K562 (cell line): ENCODE measurements at regions not wholly inside any gene's neighbourhood (a gene's known extent, or its start where the extent isn't known, plus 50 kb on each side); places are given as distances from the start of the nearest gene placed in this dataset.
A peak's percentile ranks its signal among the peaks of the same experiment; 100 is the strongest.

Source experiments
- ATAC-seq: fragments of 200-7000 bp; cut with Tn5 transposase; 3 replicates; pipeline ENCODE4 v1.9.1; 2020; ENCODE audit warnings: moderate library complexity
- BruUV-seq: library from RNA; stranded (reverse); fragments of 400-500 nt; replicated peaks from 2 replicates; lab custom pipeline; 2021; lab: Mats Ljungman, UMichigan
- CTCF ChIA-PET: fragments of 300-600 bp; formaldehyde crosslinking; extraction: SDS; loops from one replicate; lab custom pipeline; 2021; ENCODE audit warnings: low intra/inter-chr PET ratio; lab: Yijun Ruan, JAX
- POLR2A ChIA-PET: fragments of 300-600, 350-650 bp; sonication (Branson Sonifier 250); formaldehyde crosslinking; extraction: SDS; loops from one replicate; lab custom pipeline; 2021; ENCODE audit warnings: antibody characterized with exemption, inconsistent platforms; lab: Yijun Ruan, JAX
- DNase-seq, 4 experiments: peaks; one replicate each; pipeline versions ENCODE4 v3.0.0 to v3.0.0-alpha.2; 2011 to 2018; ENCODE audit warnings: low spot score in 3 of 4, mixed read lengths in 3 of 4; ENCODE audit errors: extremely low read depth in 1 of 4
- FAIRE-seq: peaks from 2 replicates; lab custom pipeline; 2011; peaks lifted over from hg19 to GRCh38; lab: Jason Lieb, UNC
- H2AFZ ChIP-seq: 2 replicates; pipeline ENCODE4 v1.6.0; 2011; ENCODE audit warnings: low read depth, low read length, control low read depth, inconsistent platforms
- H3K27ac ChIP-seq: fragments of 200-600 bp; 3 replicates; pipeline ENCODE4 v1.8.0; 2011; ENCODE audit warnings: low read depth, mild to moderate bottlenecking, control low read depth, inconsistent platforms, low read length, moderate library complexity, mixed read lengths; ENCODE audit errors: extremely low read depth
- H3K27me3 ChIP-seq, 2 experiments: fragments of 300-600 bp in 1 of 2; 2 replicates in 1 of 2; 3 replicates in 1 of 2; pipeline versions ENCODE4 v1.6.0 to v1.8.0; 2011; ENCODE audit warnings: inconsistent platforms in 2 of 2, low read length in 2 of 2, mild to moderate bottlenecking in 1 of 2, mixed read lengths in 1 of 2, moderate library complexity in 1 of 2; ENCODE audit not compliant: control insufficient read depth in 2 of 2, insufficient read depth in 2 of 2
- H3K36me3 ChIP-seq: fragments of 300-600 bp; 3 replicates; pipeline ENCODE4 v1.8.0; 2011; ENCODE audit warnings: mild to moderate bottlenecking, low read length, inconsistent platforms; ENCODE audit not compliant: control insufficient read depth, insufficient read depth
- H3K4me1 ChIP-seq, 2 experiments: fragments of 200-600 bp in 1 of 2; replicated peaks in 1 of 2; 2 replicates in 1 of 2; 3 replicates in 1 of 2; pipeline versions ENCODE4 v1.5.1 to v1.8.0; 2011; ENCODE audit warnings: inconsistent platforms in 2 of 2, low read length in 2 of 2, mild to moderate bottlenecking in 1 of 2, mixed read lengths in 1 of 2, moderate library complexity in 1 of 2; ENCODE audit not compliant: control insufficient read depth in 2 of 2, insufficient read depth in 2 of 2
- H3K4me2 ChIP-seq: 2 replicates; pipeline ENCODE4 v1.6.1; 2011; ENCODE audit warnings: low read length, control low read depth, inconsistent platforms, mixed read lengths; ENCODE audit not compliant: insufficient read depth
- H3K4me3 ChIP-seq: fragments of 200-600 bp; sonication (generic), shearing (Covaris generic); 2 replicates; pipeline ENCODE4 v1.5.1; 2016; ENCODE audit warnings: control low read depth, inconsistent platforms
- H3K79me2 ChIP-seq: fragments of 200-600 bp; 3 replicates; pipeline ENCODE4 v1.8.0; 2011; ENCODE audit warnings: low read length, inconsistent platforms; ENCODE audit not compliant: control insufficient read depth, insufficient read depth
- H3K9ac ChIP-seq, 2 experiments: 2 replicates each; pipeline versions ENCODE4 v1.6.0 to v1.6.1; 2011; ENCODE audit warnings: low read depth in 2 of 2, low read length in 2 of 2, control low read depth in 1 of 2, inconsistent platforms in 1 of 2, mild to moderate bottlenecking in 1 of 2, mixed read lengths in 1 of 2; ENCODE audit not compliant: insufficient read depth in 1 of 2
- H3K9me1 ChIP-seq: one replicate; pipeline ENCODE4 v1.6.0; 2011; ENCODE audit warnings: inconsistent platforms, mild to moderate bottlenecking, low read length, moderate library complexity; ENCODE audit not compliant: control insufficient read depth, insufficient read depth
- H3K9me3 ChIP-seq: replicated peaks from 2 replicates; pipeline ENCODE4 v1.5.1; 2011; ENCODE audit warnings: low read depth, low read length, inconsistent platforms; ENCODE audit not compliant: control insufficient read depth, insufficient read depth
- H4K20me1 ChIP-seq: replicated peaks from 2 replicates; pipeline ENCODE4 v1.6.1; 2011; ENCODE audit warnings: low read length, inconsistent platforms, mixed read lengths; ENCODE audit not compliant: control insufficient read depth, insufficient read depth
- EHMT2 ChIP-seq: fragments of 450-650 bp; IDR thresholded peaks from 2 replicates; pipeline ENCODE4 v1.6.1; 2018; ENCODE audit warnings: antibody characterized with exemption
- NFIC ChIP-seq: fragments of 450-650 bp; IDR thresholded peaks from 2 replicates; pipeline ENCODE4 v1.6.1; 2017; ENCODE audit warnings: mild to moderate bottlenecking, inconsistent platforms
- TSC22D4 ChIP-seq: fragments of 450-650 bp; IDR thresholded peaks from 2 replicates; pipeline ENCODE4 v1.6.1; 2016; ENCODE audit warnings: missing genetic modification characterization, missing biosample characterization, control low read depth
- ZNF174 ChIP-seq: fragments of 250-450 bp; sonication (Bioruptor Pico); IDR thresholded peaks from 2 replicates; pipeline ENCODE4 v1.4.0; 2020; ENCODE audit warnings: mild to moderate bottlenecking
- WGBS: fragments of 100-300 bp; shearing (Covaris generic); methylation state at CpG from one replicate; pipeline ENCODE4 v1.1.6; 2016; ENCODE audit warnings: low coverage, mixed read lengths; ENCODE audit not compliant: insufficient coverage; ENCODE audit errors: missing lambda C conversion rate; 5-methylcytosine and 5-hydroxymethylcytosine counted together
- in situ Hi-C: fragments of 300-500 bp; cut with MboI; formaldehyde crosslinking; loops from 4 replicates; pipeline ENCODE4 v1.15.0; 2018; ENCODE audit warnings: inconsistent platforms, mixed read lengths
- intact Hi-C: fragments of 100-400 bp; cut with micrococcal nuclease; formaldehyde crosslinking; loops from 2 replicates; pipeline ENCODE4 v1.14.2; 2022
- TF ChIP-seq, protein P1 (sequence below): sonication (generic); formaldehyde crosslinking; IDR thresholded peaks from 2 replicates; pipeline ENCODE4 v1.8.0; 2022; ENCODE audit warnings: mild to moderate bottlenecking, missing genetic modification reagents

GRCh38 chr5:2102819-2103776, 220.4 kb upstream of the IRX4 start:
- no peak overlapping the region for H3K4me2 ChIP-seq
- no peak for FAIRE-seq
- intact Hi-C loops (no loop called here), in situ Hi-C loops (no loop called here)
- DNase-seq, result no peak
- no TSS peak for BruUV-seq
- H3K9me1 ChIP-seq, result no peaks in the 10 kb centered on the region
- no peak overlapping the region for H2AFZ ChIP-seq
- H3K9me3 ChIP-seq, result no peaks in the 10 kb centered on the region
- ChIA-PET CTCF (no interaction called here), POLR2A (no interaction called here)
- no peaks in the 10 kb centered on the region; a peak in 1 of 5 replicates for H3K4me1 ChIP-seq
- under 1% methylated on average over 34 of the region's 36 CpGs for WGBS
- H3K9ac ChIP-seq, result no peak overlapping the region
- H3K79me2 ChIP-seq, result no peaks in the 10 kb centered on the region
- H3K4me3 ChIP-seq, result no peak overlapping the region
- H3K36me3 ChIP-seq, result no peaks in the 10 kb centered on the region
- H3K27me3 ChIP-seq, result peaks cover 14 to 41% of the 10 kb centered on the region in 2 experiments
- TF ChIP-seq EHMT2 (no peak), TSC22D4 (no peak)
- TF ChIP-seq, protein P1, sequence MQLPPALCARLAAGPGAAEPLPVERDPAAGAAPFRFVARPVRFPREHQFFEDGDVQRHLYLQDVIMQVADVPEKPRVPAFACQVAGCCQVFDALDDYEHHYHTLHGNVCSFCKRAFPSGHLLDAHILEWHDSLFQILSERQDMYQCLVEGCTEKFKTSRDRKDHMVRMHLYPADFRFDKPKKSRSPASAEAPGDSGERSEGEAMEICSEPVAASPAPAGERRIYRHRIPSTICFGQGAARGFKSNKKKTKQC, result no peak
- ATAC-seq, result 0 out of 3 replicates have a peak, but pooled peaks have one; percentile 27
- H4K20me1 ChIP-seq, result peaks cover 3% of the 10 kb centered on the region; the same call in 1 of the 2 replicates
- H3K27ac ChIP-seq, result no peak overlapping the region

GRCh38 chr5:2101685-2102084, 219.0 kb upstream of the IRX4 start:
- FAIRE-seq (no peak), ATAC-seq (no peak), DNase-seq (no peak)
- Histone ChIP-seq H3K4me1 (no peaks in the 10 kb centered on the region; a peak in 1 of 5 replicates), H3K79me2 (no peaks in the 10 kb centered on the region), H3K9me1 (no peaks in the 10 kb centered on the region), H2AFZ (no peak overlapping the region), H4K20me1 (peaks cover 7% of the 10 kb centered on the region; the same call in 1 of the 2 replicates), H3K27ac (no peak overlapping the region), H3K27me3 (peaks cover 14 to 51% of the 10 kb centered on the region in 2 experiments), H3K9ac (no peak overlapping the region), H3K36me3 (no peaks in the 10 kb centered on the region)
- WGBS, result 0% methylated on average over 6 of the region's 6 CpGs
- BruUV-seq, result no TSS peak
- in situ Hi-C loops (no loop called here), intact Hi-C loops (no loop called here)
- ChIA-PET CTCF (no interaction called here), POLR2A (interaction anchor here (0.6 kb wide), 1 partner anchor 17 kb away, joined by 4 read pairs; no protein-coding TSS in a partner anchor)
- TF ChIP-seq ZNF174, result no peak
- TF ChIP-seq NFIC, result 0 out of 2 replicates have a peak, but pooled peaks have one; percentile 8
- TF ChIP-seq, all 486 proteins: peak for 1
- H3K9me3 ChIP-seq, result no peaks in the 10 kb centered on the region
- no peak overlapping the region for H3K4me2 ChIP-seq
- no peak overlapping the region for H3K4me3 ChIP-seq
